Esophagus squamous epithelium (tissue), 4 donors: ENCODE measurements at regions not wholly inside any gene's neighbourhood (a gene's known extent, or its start where the extent isn't known, plus 50 kb on each side); places are given as distances from the start of the nearest gene placed in this dataset.

Source experiments
- POLR2A ChIP-seq, 4 donors: fragments of 450-650 bp; IDR thresholded peaks; one replicate each; pipeline ENCODE4 v1.6.1; 2017; ENCODE audit warnings: antibody characterized with exemption in 4 of 4, mild to moderate bottlenecking in 4 of 4, moderate library complexity in 3 of 4
- TF ChIP-seq, protein P1 (sequence below), 6 experiments: fragments of 450-650 bp in 4 of 6; fragments of 200-600 bp in 2 of 6; sonication (generic) in 2 of 6; IDR thresholded peaks; one replicate each; pipeline ENCODE4 v1.5.1; 2016 to 2019; ENCODE audit warnings: antibody characterized with exemption in 6 of 6, mild to moderate bottlenecking in 4 of 6, moderate library complexity in 4 of 6

DNA sequence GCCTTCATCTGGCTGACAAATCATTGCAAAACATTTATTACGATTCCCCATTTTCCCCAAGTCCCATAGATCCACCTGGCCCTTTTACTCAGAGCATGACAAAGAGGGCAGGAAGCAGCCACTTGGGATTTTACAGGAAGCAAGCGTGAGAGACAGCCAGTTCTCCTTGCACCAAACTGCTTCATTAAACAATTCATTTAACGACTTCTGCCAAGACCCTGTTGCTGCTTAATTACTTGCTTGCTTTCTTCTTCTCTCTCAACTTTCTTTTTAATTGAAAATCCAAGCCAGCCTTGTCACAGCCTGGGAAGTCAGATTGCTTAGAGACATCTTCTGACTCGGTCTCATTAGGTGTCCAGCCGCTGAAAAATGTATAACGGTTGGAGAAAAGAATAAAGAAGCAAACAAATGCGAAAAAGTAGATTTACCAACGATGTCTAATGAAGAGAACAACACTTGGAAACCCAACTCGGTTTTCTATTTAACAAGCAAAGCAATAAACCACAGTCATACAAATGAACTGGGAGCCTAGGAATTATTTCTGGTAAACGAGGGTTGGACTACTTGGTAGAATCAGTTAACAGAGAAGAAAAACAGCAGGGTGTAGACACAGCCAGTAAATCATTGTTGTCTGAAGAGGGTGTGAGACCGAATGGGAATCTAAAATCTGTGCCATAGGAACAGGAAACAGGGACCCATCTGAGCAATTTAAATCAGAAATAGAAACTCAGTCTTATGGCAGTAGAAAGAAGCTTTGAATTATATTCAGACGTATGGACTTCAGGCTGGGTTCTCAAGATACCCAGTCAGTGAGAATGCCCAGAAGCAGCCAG lies 298.3 kb downstream of the LRRC3B start:
- TF ChIP-seq POLR2A (IDR thresholded peaks at IDR 0.05) = no peak
- TF ChIP-seq, protein P1, sequence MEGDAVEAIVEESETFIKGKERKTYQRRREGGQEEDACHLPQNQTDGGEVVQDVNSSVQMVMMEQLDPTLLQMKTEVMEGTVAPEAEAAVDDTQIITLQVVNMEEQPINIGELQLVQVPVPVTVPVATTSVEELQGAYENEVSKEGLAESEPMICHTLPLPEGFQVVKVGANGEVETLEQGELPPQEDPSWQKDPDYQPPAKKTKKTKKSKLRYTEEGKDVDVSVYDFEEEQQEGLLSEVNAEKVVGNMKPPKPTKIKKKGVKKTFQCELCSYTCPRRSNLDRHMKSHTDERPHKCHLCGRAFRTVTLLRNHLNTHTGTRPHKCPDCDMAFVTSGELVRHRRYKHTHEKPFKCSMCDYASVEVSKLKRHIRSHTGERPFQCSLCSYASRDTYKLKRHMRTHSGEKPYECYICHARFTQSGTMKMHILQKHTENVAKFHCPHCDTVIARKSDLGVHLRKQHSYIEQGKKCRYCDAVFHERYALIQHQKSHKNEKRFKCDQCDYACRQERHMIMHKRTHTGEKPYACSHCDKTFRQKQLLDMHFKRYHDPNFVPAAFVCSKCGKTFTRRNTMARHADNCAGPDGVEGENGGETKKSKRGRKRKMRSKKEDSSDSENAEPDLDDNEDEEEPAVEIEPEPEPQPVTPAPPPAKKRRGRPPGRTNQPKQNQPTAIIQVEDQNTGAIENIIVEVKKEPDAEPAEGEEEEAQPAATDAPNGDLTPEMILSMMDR (IDR thresholded peaks at IDR 0.05) = no peak
